GM12878 (cell line): ENCODE measurements at regions not wholly inside any gene's neighbourhood (a gene's known extent, or its start where the extent isn't known, plus 50 kb on each side); places are given as distances from the start of the nearest gene placed in this dataset.

Source experiments
- ATAC-seq: fragments of 200-7000 bp; cut with Tn5 transposase; 3 replicates; pipeline ENCODE4 v1.9.1; 2020; ENCODE audit warnings: mild to moderate bottlenecking, moderate library complexity
- BruUV-seq: library from RNA; stranded (reverse); fragments of 400-500 nt; replicated peaks from 2 replicates; lab custom pipeline; 2021; lab: Mats Ljungman, UMichigan
- CTCF ChIA-PET: fragments of 300-600 bp; sonication (Branson Sonifier 250); formaldehyde crosslinking; extraction: SDS; loops from one replicate; lab custom pipeline; 2021; ENCODE audit warnings: inconsistent platforms; lab: Yijun Ruan, JAX
- POLR2A ChIA-PET: fragments of 350-600 bp; formaldehyde crosslinking; extraction: SDS; loops from one replicate; lab custom pipeline; 2021; ENCODE audit warnings: inconsistent platforms; lab: Charles Lee
- RAD21 ChIA-PET: fragments of 300-600 bp; sonication (Branson Sonifier 250); formaldehyde crosslinking; loops from one replicate; lab custom pipeline; 2023; ENCODE audit warnings: antibody characterized with exemption; ENCODE audit not compliant: unreplicated experiment; lab: Charles Lee
- SMC1A ChIA-PET: fragments of 300-600 bp; sonication (Branson Sonifier 250); formaldehyde crosslinking; loops from one replicate; lab custom pipeline; 2023; ENCODE audit not compliant: unreplicated experiment, uncharacterized antibody; lab: Charles Lee
- DNase-seq: peaks from one replicate; pipeline ENCODE4 v3.0.0-alpha.2; 2011; ENCODE audit warnings: low read depth, low spot score
- FAIRE-seq: peaks from 3 replicates; lab custom pipeline; 2011; peaks lifted over from hg19 to GRCh38; lab: Jason Lieb, UNC
- H2AFZ ChIP-seq: 2 replicates; pipeline ENCODE4 v1.6.0; 2011; ENCODE audit warnings: low read depth, low read length, control low read depth; ENCODE audit not compliant: control insufficient read depth
- H3K27ac ChIP-seq: 2 replicates; pipeline ENCODE4 v1.5.1; 2011; ENCODE audit warnings: control low read depth; ENCODE audit not compliant: control insufficient read depth, insufficient read depth
- H3K27me3 ChIP-seq, 2 experiments: replicated peaks in 1 of 2; 2 replicates each; pipeline versions ENCODE4 v1.6.0 to v1.6.1; 2011; ENCODE audit warnings: low read length in 1 of 2; ENCODE audit not compliant: control insufficient read depth in 2 of 2, insufficient read depth in 2 of 2
- H3K36me3 ChIP-seq, 2 experiments: 2 replicates each; pipeline ENCODE4 v1.5.1; 2011; ENCODE audit warnings: low read length in 1 of 2; ENCODE audit not compliant: control insufficient read depth in 2 of 2, insufficient read depth in 2 of 2
- H3K4me1 ChIP-seq: 2 replicates; pipeline ENCODE4 v1.6.1; 2011; ENCODE audit warnings: mild to moderate bottlenecking, low read length, moderate library complexity, mixed read lengths; ENCODE audit not compliant: control insufficient read depth, insufficient read depth
- H3K4me2 ChIP-seq: 2 replicates; pipeline ENCODE4 v1.6.0; 2011; ENCODE audit warnings: control low read depth; ENCODE audit not compliant: control insufficient read depth, insufficient read depth
- H3K4me3 ChIP-seq: fragments of 200-600 bp; sonication (generic); 2 replicates; pipeline ENCODE4 v1.5.1; 2016
- H3K79me2 ChIP-seq: 2 replicates; pipeline ENCODE4 v1.6.0; 2011; ENCODE audit warnings: low read length; ENCODE audit not compliant: control insufficient read depth, insufficient read depth
- H3K9ac ChIP-seq: 2 replicates; pipeline ENCODE4 v1.8.0; 2011; ENCODE audit warnings: low read length, control low read depth, mixed read lengths; ENCODE audit not compliant: control insufficient read depth, insufficient read depth
- H3K9me3 ChIP-seq: replicated peaks from 3 replicates; pipeline ENCODE4 v1.5.1; 2011; ENCODE audit warnings: mild to moderate bottlenecking, low read length; ENCODE audit not compliant: control insufficient read depth, insufficient read depth
- H4K20me1 ChIP-seq: 2 replicates; pipeline ENCODE4 v1.6.0; 2011; ENCODE audit not compliant: control insufficient read depth, insufficient read depth
- CEBPZ ChIP-seq: fragments of 150-350 bp; IDR thresholded peaks from 2 replicates; pipeline ENCODE4 v1.6.1; 2016; ENCODE audit warnings: low read depth, low read length
- MEF2B ChIP-seq: fragments of 450-650 bp; IDR thresholded peaks from 2 replicates; pipeline ENCODE4 v1.6.1; 2018; ENCODE audit warnings: mild to moderate bottlenecking, moderate library complexity; ENCODE audit not compliant: partially characterized antibody, poor library complexity, severe bottlenecking
- PKNOX1 ChIP-seq: fragments of 450-650 bp; IDR thresholded peaks from 2 replicates; pipeline ENCODE4 v1.6.1; 2016; ENCODE audit warnings: mild to moderate bottlenecking
- SIN3A ChIP-seq: IDR thresholded peaks from 2 replicates; pipeline ENCODE4 v1.6.1; 2012; ENCODE audit warnings: low read depth, low read length, improper control_type of control experiment
- SP1 ChIP-seq: IDR thresholded peaks from one replicate; pipeline ENCODE4 v1.6.1; 2011; ENCODE audit warnings: low read depth, low read length
- WGBS: methylation state at CpG from one replicate; pipeline ENCODE4 v1.1.6; 2016; ENCODE audit warnings: low lambda C conversion rate; ENCODE audit not compliant: insufficient replicate concordance, insufficient coverage; ENCODE audit errors: missing lambda C conversion rate; 5-methylcytosine and 5-hydroxymethylcytosine counted together
- in situ Hi-C: fragments of 300-500 bp; cut with MboI; formaldehyde crosslinking; loops from 9 replicates; pipeline ENCODE4 v1.14.3; 2018; ENCODE audit warnings: mixed read lengths
- intact Hi-C: fragments of 100-400 bp; cut with micrococcal nuclease; formaldehyde crosslinking; loops from one replicate; pipeline ENCODE4 v1.14.2; 2022; ENCODE audit not compliant: unreplicated experiment

- Histone ChIP-seq H3K4me1 (no peaks in the 10 kb centered on the region), H3K79me2 (no peaks in the 10 kb centered on the region), H4K20me1 (no peaks in the 10 kb centered on the region), H2AFZ (no peak overlapping the region), H3K27ac (no peak overlapping the region), H3K9ac (no peak overlapping the region), H3K9me3 (no peaks in the 10 kb centered on the region), H3K36me3 (no peaks in the 10 kb centered on the region), H3K27me3 (no peaks in the 10 kb centered on the region; a peak in 2 of 4 replicates), H3K4me2 (no peak overlapping the region), H3K4me3 (no peak overlapping the region)
- intact Hi-C loops (no loop called here), in situ Hi-C loops (no loop called here)
- no TSS peak for BruUV-seq
- no peak for ATAC-seq
- FAIRE-seq = no peak
- WGBS = 40% methylated on average over 7 of the region's 7 CpGs
- CTCF ChIA-PET = interaction anchor here (0.6 kb wide), 1 partner anchor 17 kb away, joined by 3 read pairs; no protein-coding TSS in a partner anchor
- POLR2A ChIA-PET = no interaction called here
- DNase-seq = no peak
- SMC1A ChIA-PET = no interaction called here
- TF ChIP-seq MEF2B = no peak
- no peak for TF ChIP-seq SP1
- no peak for TF ChIP-seq SIN3A
- TF ChIP-seq PKNOX1 = no peak
- no peak for TF ChIP-seq CEBPZ
- RAD21 ChIA-PET = no interaction called here
Measured at GRCh38 chr11:57873196-57873911, 111.8 kb downstream of the CTNND1 start.
